Muscle layer of duodenum (tissue), 2 donors: ENCODE measurements at regions not wholly inside any gene's neighbourhood (a gene's known extent, or its start where the extent isn't known, plus 50 kb on each side); places are given as distances from the start of the nearest gene placed in this dataset.

Experiments
- H3K27ac ChIP-seq: one replicate; pipeline ENCODE4 v1.7.0; 2013; ENCODE audit warnings: mild to moderate bottlenecking, low read length
- H3K27me3 ChIP-seq: one replicate; pipeline ENCODE4 v1.7.0; 2013; ENCODE audit warnings: low read depth, mild to moderate bottlenecking, control low read depth, low read length
- H3K36me3 ChIP-seq, 2 donors: one replicate each; pipeline ENCODE4 v1.7.0; 2013; ENCODE audit warnings: low read length in 2 of 2, control low read depth in 1 of 2, mild to moderate bottlenecking in 1 of 2; ENCODE audit not compliant: insufficient read depth in 2 of 2, control insufficient read depth in 1 of 2
- H3K4me1 ChIP-seq, 2 donors: one replicate each; pipeline ENCODE4 v1.7.0; 2013; ENCODE audit warnings: low read length in 2 of 2, mild to moderate bottlenecking in 2 of 2, control low read depth in 1 of 2, moderate library complexity in 1 of 2; ENCODE audit not compliant: insufficient read depth in 2 of 2, control insufficient read depth in 1 of 2
- H3K4me3 ChIP-seq, 2 donors: one replicate each; pipeline ENCODE4 v1.7.0; 2013; ENCODE audit warnings: low read length in 2 of 2, low read depth in 1 of 2, mild to moderate bottlenecking in 1 of 2
- H3K9me3 ChIP-seq, 2 donors: one replicate each; pipeline ENCODE4 v1.7.0; 2013; ENCODE audit warnings: low read length in 2 of 2, control low read depth in 1 of 2, mild to moderate bottlenecking in 1 of 2; ENCODE audit not compliant: control insufficient read depth in 1 of 2
- donor health status: healthy.

DNA sequence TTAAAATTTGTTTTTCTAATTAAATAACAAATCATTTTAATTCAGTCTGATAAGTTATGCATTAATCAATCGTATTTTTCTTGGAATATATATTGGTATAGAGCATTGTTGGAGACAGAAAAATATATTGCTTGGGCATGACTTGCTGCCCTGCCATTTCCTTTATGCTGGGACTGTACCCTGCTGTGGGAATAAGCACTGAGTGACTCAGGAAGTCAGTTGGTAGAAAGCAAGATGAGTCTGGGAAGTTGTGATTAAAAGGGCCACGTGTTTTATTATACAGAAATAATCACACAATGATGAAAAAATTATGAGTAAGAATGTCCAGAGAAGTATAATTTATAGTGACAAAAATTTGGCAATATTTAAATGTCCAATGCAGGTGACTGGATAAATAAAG, 139.5 kb downstream of the KIF18A start:
- H3K27me3 ChIP-seq: no peaks in the 10 kb centered on the region
- H3K27ac ChIP-seq: no peak overlapping the region
- H3K36me3 ChIP-seq: no peaks in the 10 kb centered on the region
- H3K4me1 ChIP-seq: no peaks in the 10 kb centered on the region
- no peak overlapping the region for H3K4me3 ChIP-seq
- H3K9me3 ChIP-seq: no peaks in the 10 kb centered on the region

DNA sequence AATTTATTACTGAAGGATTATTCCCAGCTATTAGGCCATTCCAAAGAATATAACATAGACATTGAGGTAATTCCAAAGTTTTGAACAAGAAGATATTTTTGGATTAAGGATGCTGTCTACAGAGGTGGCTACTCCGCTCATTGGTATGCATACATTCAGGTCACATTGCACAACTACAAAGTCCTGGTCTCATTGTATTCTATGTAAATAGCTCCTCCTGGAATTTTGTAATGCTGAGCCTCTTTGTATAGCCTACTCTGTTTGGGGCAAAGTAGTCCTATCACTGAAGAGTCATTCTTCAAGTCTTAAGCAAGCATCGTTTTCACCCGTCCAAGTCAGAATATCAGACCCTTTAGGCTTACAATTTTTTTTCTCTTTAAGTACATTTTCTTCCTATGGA, 142.4 kb downstream of the KIF18A start:
- Histone ChIP-seq H3K27ac (no peak overlapping the region), H3K4me3 (no peak overlapping the region), H3K27me3 (no peaks in the 10 kb centered on the region), H3K4me1 (no peaks in the 10 kb centered on the region), H3K9me3 (no peaks in the 10 kb centered on the region), H3K36me3 (no peaks in the 10 kb centered on the region)

DNA sequence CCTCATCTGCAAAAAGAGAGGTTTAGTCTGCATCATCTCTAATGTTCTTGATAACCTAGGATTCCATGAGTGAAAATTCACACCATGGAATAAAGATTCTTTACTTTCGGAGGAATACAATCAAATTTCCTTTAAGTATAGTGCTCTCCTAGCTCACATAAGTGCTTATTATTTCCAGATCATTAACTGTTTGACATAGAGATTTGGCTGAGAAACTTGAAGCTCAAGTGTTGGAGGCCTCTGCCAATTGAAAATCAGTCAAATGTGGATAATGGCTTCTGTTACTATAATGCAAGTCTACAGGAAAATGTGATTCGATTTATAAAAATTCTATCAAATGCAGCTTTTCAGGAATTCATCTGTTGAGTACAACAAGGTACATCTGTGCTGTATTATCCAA, 144.6 kb downstream of the KIF18A start:
- H3K36me3 ChIP-seq: no peaks in the 10 kb centered on the region
- H3K27ac ChIP-seq: no peak overlapping the region
- H3K9me3 ChIP-seq: no peaks in the 10 kb centered on the region

DNA sequence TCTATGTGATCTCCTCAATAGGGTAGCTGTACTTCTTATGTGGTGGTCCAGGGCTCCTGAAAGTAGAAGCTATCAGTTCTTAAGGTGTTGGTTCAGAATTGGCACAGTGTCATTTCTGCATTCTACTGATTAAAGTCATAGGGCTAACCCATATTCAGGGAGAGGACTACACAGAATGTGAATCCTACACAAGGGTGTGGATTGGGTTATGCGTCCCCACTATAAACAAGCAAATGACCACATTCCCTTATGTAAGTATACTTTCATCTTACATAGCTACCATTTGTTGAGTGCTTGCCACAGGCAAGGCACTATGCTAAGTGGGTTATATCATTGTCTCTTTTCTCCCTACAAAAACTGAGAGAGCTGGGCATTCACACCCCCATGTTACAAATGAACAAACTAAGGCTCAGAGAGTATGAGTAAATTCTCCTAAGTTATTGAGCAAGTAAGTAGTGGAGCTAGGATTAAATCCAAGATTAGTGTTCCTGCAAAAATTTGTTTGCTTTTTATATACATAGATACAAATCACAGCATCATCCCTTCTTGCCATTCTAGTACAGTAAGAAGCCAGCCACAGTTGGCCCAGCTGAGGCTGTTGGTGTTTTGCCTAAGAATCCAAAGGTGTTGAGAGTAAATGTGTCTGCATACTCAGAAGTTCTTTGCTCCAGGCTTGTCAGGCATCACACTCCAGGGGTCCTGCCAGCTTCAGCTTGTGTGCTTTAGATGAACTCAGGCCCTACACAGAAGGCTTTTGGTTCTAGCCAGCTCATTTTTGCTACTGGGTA, 157.8 kb downstream of the KIF18A start:
- Histone ChIP-seq H3K36me3 (no peaks in the 10 kb centered on the region), H3K4me3 (no peak overlapping the region)

More for the DNA sequence above, 144.6 kb downstream of the KIF18A start:
- H3K4me1 ChIP-seq: no peaks in the 10 kb centered on the region
- no peak overlapping the region for H3K4me3 ChIP-seq
- H3K27me3 ChIP-seq: no peaks in the 10 kb centered on the region

DNA sequence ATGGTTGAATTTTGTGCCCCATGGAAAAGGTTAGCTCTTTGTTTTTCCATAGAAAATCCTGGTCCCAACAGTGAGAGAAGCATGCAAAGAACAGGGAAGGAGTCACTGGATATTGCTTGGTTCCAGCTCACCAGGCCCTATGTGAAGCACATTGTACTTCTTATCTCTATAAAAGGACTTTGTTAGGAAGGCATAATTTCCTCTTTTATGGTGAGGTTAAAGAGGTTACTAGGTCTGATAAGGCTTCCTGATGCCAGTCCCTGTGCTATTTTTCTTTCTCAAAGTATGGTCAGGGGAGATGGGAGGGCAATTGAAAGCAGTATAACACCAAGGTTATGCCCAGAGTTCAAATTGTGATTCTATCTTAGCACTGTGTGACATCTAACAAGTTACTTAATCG, 162.6 kb downstream of the KIF18A start:
- no peak overlapping the region for H3K27ac ChIP-seq
- no peaks in the 10 kb centered on the region for H3K9me3 ChIP-seq
- no peak overlapping the region for H3K4me3 ChIP-seq
- no peaks in the 10 kb centered on the region for H3K4me1 ChIP-seq
- H3K27me3 ChIP-seq: no peaks in the 10 kb centered on the region
- no peaks in the 10 kb centered on the region for H3K36me3 ChIP-seq

More for the DNA sequence above, 157.8 kb downstream of the KIF18A start:
- Histone ChIP-seq H3K9me3 (no peaks in the 10 kb centered on the region), H3K4me1 (no peaks in the 10 kb centered on the region), H3K27me3 (no peaks in the 10 kb centered on the region), H3K27ac (no peak overlapping the region)

DNA sequence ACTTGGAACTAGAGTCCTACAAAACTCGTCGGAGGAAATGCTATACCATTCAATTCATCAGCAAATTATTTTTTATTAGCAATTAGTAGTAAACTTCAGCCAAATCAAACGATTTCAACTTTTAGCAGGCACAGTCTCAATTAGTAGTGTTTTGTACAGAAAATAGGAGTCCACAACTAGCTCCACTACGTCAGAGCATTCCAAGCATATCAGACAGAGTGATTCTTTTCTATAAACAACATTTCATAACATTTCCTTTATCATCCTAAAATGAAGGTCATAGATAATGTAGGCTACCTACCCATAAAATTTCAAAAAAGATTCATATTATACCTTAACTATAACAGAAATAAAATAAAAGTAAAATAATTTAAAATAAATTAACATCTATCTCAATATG, 169.9 kb downstream of the KIF18A start:
- no peaks in the 10 kb centered on the region for H3K4me1 ChIP-seq
- H3K27ac ChIP-seq: no peak overlapping the region
- no peak overlapping the region for H3K4me3 ChIP-seq
- H3K36me3 ChIP-seq: no peaks in the 10 kb centered on the region
- H3K9me3 ChIP-seq: peaks cover 0 to 2% of the 10 kb centered on the region in 2 donors
- no peaks in the 10 kb centered on the region for H3K27me3 ChIP-seq

DNA sequence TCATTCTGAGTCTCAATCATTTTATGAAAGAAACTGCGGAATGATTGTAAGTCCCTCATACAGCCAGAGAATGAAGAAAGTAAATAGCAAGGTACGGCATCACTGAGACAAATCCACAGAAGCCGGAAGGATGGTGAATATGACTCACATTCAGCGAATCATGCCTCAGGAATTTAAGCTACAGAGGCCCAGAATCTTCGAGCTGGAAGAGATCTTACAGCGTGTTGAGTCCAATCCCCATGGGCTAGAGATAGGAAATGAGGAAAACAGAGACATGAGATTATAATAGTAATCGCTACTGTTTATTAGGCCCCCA, 173.2 kb downstream of the KIF18A start:
- Histone ChIP-seq H3K4me1 (no peaks in the 10 kb centered on the region), H3K9me3 (peaks cover 0 to 2% of the 10 kb centered on the region in 2 donors), H3K27ac (no peak overlapping the region)

DNA sequence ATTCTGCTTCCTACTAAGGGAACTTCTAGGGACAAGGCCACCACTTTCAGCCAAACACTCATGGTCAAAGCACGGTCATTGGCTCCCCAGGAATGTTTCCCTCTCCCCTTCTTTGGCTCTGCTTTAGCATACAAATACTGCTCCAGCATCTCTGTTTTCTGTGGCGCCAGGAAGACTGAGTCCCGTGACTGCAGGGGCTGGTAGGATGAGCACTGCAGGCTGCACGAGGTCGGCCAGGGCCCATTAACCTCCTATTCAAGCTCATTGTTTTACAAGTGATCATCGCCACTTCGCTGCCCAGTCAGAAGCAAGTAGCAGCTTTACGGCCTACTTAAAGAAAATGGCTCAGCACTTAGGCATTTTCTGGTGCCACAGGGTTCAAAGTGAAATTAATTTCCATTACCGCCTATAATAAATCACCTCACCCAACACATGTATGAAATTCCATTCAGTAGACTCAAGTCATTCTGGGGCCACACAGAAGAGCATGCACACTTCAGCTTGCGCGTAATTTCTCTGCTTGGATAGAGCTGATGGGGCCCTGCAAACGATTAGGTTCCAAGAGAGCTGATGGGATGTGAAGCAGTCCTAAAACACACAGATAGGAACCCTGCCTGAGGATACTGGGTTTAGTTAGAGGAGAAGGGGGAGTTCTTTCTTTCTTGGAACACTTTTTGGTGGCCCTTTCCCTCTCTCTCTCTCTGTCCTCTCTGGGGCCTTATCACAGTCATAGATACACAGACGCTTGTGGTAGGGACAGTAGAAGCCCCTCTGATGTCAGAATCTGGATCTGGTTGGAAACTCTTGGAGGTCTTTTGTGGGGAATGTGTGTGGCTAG, 173.7 kb downstream of the KIF18A start:
- H3K36me3 ChIP-seq: no peaks in the 10 kb centered on the region
- no peak overlapping the region for H3K27ac ChIP-seq
- H3K27me3 ChIP-seq: no peaks in the 10 kb centered on the region
- H3K9me3 ChIP-seq: peaks cover 0 to 1% of the 10 kb centered on the region in 2 donors
- H3K4me3 ChIP-seq: no peak overlapping the region
- no peaks in the 10 kb centered on the region for H3K4me1 ChIP-seq

More for the DNA sequence above, 173.2 kb downstream of the KIF18A start:
- no peaks in the 10 kb centered on the region for H3K27me3 ChIP-seq
- no peak overlapping the region for H3K4me3 ChIP-seq
- H3K36me3 ChIP-seq: no peaks in the 10 kb centered on the region

DNA sequence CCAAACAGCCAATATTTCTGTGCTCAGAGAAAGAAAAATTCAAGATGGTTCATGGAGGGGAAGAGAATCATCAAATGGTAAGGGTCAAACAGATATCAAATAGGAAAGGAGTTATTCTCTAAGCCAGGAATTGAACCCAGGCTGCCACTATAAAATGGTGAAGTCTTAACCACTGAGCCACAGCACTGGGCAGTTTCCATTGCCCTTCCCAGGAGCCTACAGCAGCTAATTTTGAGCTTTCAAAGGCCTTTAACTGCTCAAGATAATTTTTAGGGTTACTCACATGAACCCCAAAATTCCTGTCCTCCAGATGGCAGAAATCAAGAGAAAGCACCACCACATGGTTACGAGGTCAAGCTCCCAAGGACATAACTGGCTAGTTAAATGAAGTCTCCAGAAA, 176.2 kb downstream of the KIF18A start:
- Histone ChIP-seq H3K9me3 (no peaks in the 10 kb centered on the region), H3K4me3 (no peak overlapping the region), H3K27me3 (no peaks in the 10 kb centered on the region), H3K4me1 (no peaks in the 10 kb centered on the region), H3K36me3 (no peaks in the 10 kb centered on the region), H3K27ac (no peak overlapping the region)

DNA sequence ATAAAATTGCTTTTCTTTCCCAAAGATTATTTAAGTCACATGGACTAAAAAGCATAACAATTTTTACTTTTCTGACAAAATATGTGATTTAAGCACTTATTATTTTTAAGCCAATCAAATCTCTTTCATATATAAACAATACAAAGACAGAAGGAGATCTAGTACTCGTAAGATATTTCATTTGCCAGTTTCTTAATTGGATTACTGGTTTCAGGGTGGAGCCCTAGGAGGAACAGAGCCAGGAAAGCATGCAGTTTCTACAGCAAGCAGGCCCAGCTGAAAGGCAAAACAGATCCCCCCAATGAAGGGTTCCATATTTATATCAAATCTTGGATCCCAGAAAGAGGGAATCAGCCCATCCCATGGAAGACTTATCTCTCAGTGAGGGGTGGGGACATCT, 177.0 kb downstream of the KIF18A start:
- no peak overlapping the region for H3K27ac ChIP-seq
- no peaks in the 10 kb centered on the region for H3K36me3 ChIP-seq
- no peaks in the 10 kb centered on the region for H3K27me3 ChIP-seq
- H3K9me3 ChIP-seq: no peaks in the 10 kb centered on the region
- H3K4me1 ChIP-seq: no peaks in the 10 kb centered on the region
- no peak overlapping the region for H3K4me3 ChIP-seq

DNA sequence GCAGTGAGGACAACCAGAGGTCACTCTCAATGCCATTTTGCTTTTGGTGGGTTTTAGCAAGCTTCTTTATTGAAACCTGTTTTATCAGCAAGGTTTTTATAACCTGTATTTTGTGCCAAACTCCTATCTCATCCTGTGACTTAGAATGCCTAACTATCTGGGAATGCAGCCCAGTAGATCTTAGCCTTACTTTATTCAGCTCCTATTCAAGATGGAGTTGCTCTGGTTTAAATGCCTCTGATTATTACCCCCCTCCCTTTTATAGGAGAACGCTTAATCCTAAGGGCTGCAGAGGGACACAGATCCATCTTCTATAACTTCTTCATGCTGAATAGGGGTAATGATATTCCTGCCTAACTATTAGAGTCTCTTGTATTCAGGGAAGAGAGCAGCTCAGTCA, 179.1 kb downstream of the KIF18A start:
- H3K36me3 ChIP-seq: no peaks in the 10 kb centered on the region
- no peak overlapping the region for H3K4me3 ChIP-seq
- H3K27me3 ChIP-seq: no peaks in the 10 kb centered on the region
- H3K9me3 ChIP-seq: no peaks in the 10 kb centered on the region
- no peak overlapping the region for H3K27ac ChIP-seq
- H3K4me1 ChIP-seq: no peaks in the 10 kb centered on the region
